Lung (tissue), 11 donors: ENCODE measurements at regions not wholly inside any gene's neighbourhood (a gene's known extent, or its start where the extent isn't known, plus 50 kb on each side); places are given as distances from the start of the nearest gene placed in this dataset.

Experiments
- ATAC-seq: fragments of 200-7000 bp; cut with Tn5 transposase; one replicate; pipeline ENCODE4 v1.9.1; 2020; ENCODE audit warnings: moderate number of reproducible peaks; ENCODE audit not compliant: insufficient read depth, low FRiP score
- DNase-seq, 3 donors: peaks; one replicate each; pipeline ENCODE4 v3.0.0-alpha.2; 2013 to 2017
- H3K27ac ChIP-seq, 2 donors: one replicate each; pipeline ENCODE4 v1.5.1; 2013; ENCODE audit warnings: mild to moderate bottlenecking in 2 of 2, moderate library complexity in 2 of 2, control low read depth in 1 of 2, inconsistent platforms in 1 of 2, low read depth in 1 of 2, low read length in 1 of 2
- H3K27me3 ChIP-seq, 3 donors: one replicate each; pipeline ENCODE4 v1.5.1; 2013; ENCODE audit warnings: low read length in 2 of 3; ENCODE audit not compliant: control insufficient read depth in 3 of 3, insufficient read depth in 3 of 3
- H3K36me3 ChIP-seq, 4 donors: one replicate each; pipeline ENCODE4 v1.5.1; 2013; ENCODE audit warnings: low read length in 4 of 4, mild to moderate bottlenecking in 1 of 4, moderate library complexity in 1 of 4; ENCODE audit not compliant: control insufficient read depth in 4 of 4, insufficient read depth in 4 of 4
- H3K4me1 ChIP-seq, 5 donors: one replicate each; pipeline ENCODE4 v1.5.1; 2013; ENCODE audit warnings: low read length in 5 of 5, mild to moderate bottlenecking in 2 of 5, moderate library complexity in 1 of 5; ENCODE audit not compliant: control insufficient read depth in 5 of 5, insufficient read depth in 5 of 5
- H3K4me3 ChIP-seq: one replicate; pipeline ENCODE4 v1.5.1; 2013; ENCODE audit warnings: mild to moderate bottlenecking, control low read depth, moderate library complexity
- H3K9ac ChIP-seq, 2 donors: one replicate each; pipeline ENCODE4 v1.5.1; 2013; ENCODE audit warnings: low read length in 2 of 2, control low read depth in 1 of 2; ENCODE audit not compliant: insufficient read depth in 1 of 2
- H3K9me3 ChIP-seq, 4 donors: one replicate each; pipeline ENCODE4 v1.5.1; 2013; ENCODE audit warnings: low read length in 3 of 4, mild to moderate bottlenecking in 1 of 4, moderate library complexity in 1 of 4; ENCODE audit not compliant: control insufficient read depth in 4 of 4, insufficient read depth in 3 of 4
- WGBS, 2 donors: extraction: QIAGEN DNeasy Blood & Tissue Kit; methylation state at CpG; one replicate each; pipeline ENCODE4 v1.1.7; 2013; 5-methylcytosine and 5-hydroxymethylcytosine counted together
- TF ChIP-seq, protein P1 (sequence below): IDR thresholded peaks from 2 replicates; pipeline ENCODE4 v1.5.1; 2012; ENCODE audit warnings: mild to moderate bottlenecking; ENCODE audit errors: control extremely low read depth, extremely low read depth
- donor health status: control.
- donor health status: control.
- donor health status: Bipolar disorder and iron deficiency.
- donor health status: healthy.
- donor health status: DM: yes; HTN: yes; CAD: no.

GRCh38 chr2:204292439-204292838 is 252.8 kb upstream of the PARD3B start:
- H3K27ac ChIP-seq = no peak overlapping the region
- no peak for ATAC-seq
- TF ChIP-seq, protein P1, sequence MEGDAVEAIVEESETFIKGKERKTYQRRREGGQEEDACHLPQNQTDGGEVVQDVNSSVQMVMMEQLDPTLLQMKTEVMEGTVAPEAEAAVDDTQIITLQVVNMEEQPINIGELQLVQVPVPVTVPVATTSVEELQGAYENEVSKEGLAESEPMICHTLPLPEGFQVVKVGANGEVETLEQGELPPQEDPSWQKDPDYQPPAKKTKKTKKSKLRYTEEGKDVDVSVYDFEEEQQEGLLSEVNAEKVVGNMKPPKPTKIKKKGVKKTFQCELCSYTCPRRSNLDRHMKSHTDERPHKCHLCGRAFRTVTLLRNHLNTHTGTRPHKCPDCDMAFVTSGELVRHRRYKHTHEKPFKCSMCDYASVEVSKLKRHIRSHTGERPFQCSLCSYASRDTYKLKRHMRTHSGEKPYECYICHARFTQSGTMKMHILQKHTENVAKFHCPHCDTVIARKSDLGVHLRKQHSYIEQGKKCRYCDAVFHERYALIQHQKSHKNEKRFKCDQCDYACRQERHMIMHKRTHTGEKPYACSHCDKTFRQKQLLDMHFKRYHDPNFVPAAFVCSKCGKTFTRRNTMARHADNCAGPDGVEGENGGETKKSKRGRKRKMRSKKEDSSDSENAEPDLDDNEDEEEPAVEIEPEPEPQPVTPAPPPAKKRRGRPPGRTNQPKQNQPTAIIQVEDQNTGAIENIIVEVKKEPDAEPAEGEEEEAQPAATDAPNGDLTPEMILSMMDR = no peak
- WGBS, 2 donors = 91 to 95% methylated on average over 4 of the region's 4 CpGs
- peaks cover 0 to 14% (median 0%) of the 10 kb centered on the region in 5 donors for H3K4me1 ChIP-seq
- no peaks in the 10 kb centered on the region for H3K9me3 ChIP-seq
- DNase-seq = no peak
- H3K4me3 ChIP-seq = no peak overlapping the region
- no peaks in the 10 kb centered on the region for H3K36me3 ChIP-seq
- no peaks in the 10 kb centered on the region for H3K27me3 ChIP-seq
- no peak overlapping the region for H3K9ac ChIP-seq

GRCh38 chr2:204293884-204294747 is 251.2 kb upstream of the PARD3B start:
- no peak for DNase-seq
- Histone ChIP-seq H3K4me1 (peaks cover 0 to 29% (median 9%) of the 10 kb centered on the region in 5 donors), H3K27me3 (no peaks in the 10 kb centered on the region), H3K9me3 (no peaks in the 10 kb centered on the region), H3K4me3 (no peak overlapping the region), H3K9ac (no peak overlapping the region), H3K36me3 (no peaks in the 10 kb centered on the region), H3K27ac (no peak overlapping the region)
- ATAC-seq = no peak
- WGBS, 2 donors = 71 to 84% methylated on average over 4 of the region's 4 CpGs
- TF ChIP-seq, protein P1 = no peak

DNA sequence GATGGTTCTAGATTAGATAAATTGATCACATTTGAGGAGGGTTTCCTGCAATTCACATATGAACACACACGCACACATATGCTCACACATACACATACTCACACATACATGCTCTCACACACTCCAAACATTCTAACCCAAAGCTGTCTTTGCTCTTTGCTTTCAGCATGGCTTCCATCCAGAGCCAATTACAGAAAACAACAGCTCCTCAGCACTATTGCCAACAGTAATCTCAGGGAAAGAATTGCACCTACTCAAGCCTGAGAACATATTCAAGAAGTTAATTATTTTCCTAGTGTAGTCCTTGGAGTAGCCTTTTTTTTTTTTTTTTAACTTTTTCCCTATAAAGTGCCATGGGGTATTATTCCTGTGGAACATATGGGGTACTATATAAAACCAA is 246.9 kb upstream of the PARD3B start:
- H3K9ac ChIP-seq = no peak overlapping the region
- H3K27me3 ChIP-seq = no peaks in the 10 kb centered on the region
- H3K4me3 ChIP-seq = no peak overlapping the region
- H3K27ac ChIP-seq = no peak overlapping the region
- 72 to 91% methylated on average over 1 of the region's 1 CpG for WGBS, 2 donors
- no peaks in the 10 kb centered on the region for H3K9me3 ChIP-seq
- no peaks in the 10 kb centered on the region for H3K36me3 ChIP-seq
- DNase-seq = peak; percentile 44 to 90 (median 81)
- peaks cover 0 to 37% (median 12%) of the 10 kb centered on the region in 5 donors for H3K4me1 ChIP-seq
- TF ChIP-seq, protein P1 = no peak
- no peak for ATAC-seq
